GM10248 (cell line): ENCODE measurements at regions not wholly inside any gene's neighbourhood (a gene's known extent, or its start where the extent isn't known, plus 50 kb on each side); places are given as distances from the start of the nearest gene placed in this dataset.

ENCODE experiments used
- CTCF ChIA-PET: fragments of 300-600 bp; sonication (Branson Sonifier 250); formaldehyde crosslinking; extraction: SDS; loops from one replicate; lab custom pipeline; 2021; ENCODE audit warnings: antibody characterized with exemption; lab: Yijun Ruan, JAX
- POLR2A ChIA-PET: fragments of 350-650 bp; sonication (Branson Sonifier 250); formaldehyde crosslinking; extraction: SDS; loops from one replicate; lab custom pipeline; 2020; ENCODE audit warnings: antibody characterized with exemption; lab: Yijun Ruan, JAX
- DNase-seq: peaks from one replicate; pipeline ENCODE4 v3.0.0; 2012; ENCODE audit errors: extremely low spot score
- CTCF ChIP-seq: IDR thresholded peaks from 2 replicates; pipeline ENCODE4 v1.5.1; 2012; ENCODE audit warnings: mild to moderate bottlenecking, low read depth; ENCODE audit errors: extremely low read depth, missing control alignments, control extremely low read depth

DNA sequence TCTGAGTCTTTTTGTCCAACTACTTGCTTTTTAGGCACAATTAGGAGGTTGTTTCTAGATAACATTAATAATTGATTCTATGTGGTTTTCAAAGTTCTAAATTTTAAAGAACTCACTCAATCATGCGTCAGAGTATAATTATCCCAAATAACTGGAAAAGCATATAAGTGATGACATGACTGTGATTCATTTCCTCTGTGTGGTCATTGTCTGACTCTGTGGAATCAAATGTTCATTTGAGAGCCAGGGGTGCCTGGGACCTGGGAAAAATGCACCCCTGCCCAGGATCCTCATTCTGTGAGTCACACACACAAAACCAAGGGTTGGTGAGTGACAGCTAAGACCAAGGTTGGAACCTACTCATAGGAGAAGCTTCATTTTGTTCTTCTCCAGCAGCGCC lies 127.1 kb upstream of the MLIP start:
- ChIA-PET CTCF (interaction anchor here (1.0 kb wide), 1 partner anchor 13 kb away, joined by 3 read pairs; no protein-coding TSS in a partner anchor), POLR2A (no interaction called here)
- DNase-seq: no peak
- no peak for TF ChIP-seq CTCF

DNA sequence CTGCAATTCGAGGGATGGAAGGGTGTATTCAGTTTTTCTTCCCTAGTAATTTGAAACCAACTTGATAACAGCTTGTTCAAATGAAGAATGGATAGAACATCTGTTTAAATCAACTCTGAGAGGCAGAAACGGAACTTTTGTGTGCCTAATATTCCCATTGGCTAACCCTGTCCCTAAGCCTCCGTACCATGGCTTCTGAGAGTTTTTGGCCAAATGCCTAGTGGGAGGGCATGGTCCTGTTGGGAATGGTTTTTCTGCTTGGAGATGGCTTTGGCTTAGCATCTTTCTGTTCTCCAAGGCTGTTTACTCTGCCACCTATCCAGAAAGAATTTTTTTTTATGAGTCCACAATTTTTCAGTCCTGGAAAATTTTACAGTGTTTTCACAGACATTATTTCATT lies 126.7 kb upstream of the MLIP start:
- no peak for DNase-seq
- CTCF ChIA-PET: no interaction called here
- TF ChIP-seq CTCF: no peak
- POLR2A ChIA-PET: no interaction called here

GRCh38 chr6:53985366-53985765 lies 125.9 kb upstream of the MLIP start:
- no peak for DNase-seq
- ChIA-PET CTCF (interaction anchor here (1.5 to 2.8 kb wide), 4 partner anchors 11 to 1258 kb away, joined by 4 to 20 read pairs (median 9); no protein-coding TSS in a partner anchor), POLR2A (no interaction called here)
- TF ChIP-seq CTCF: no peak

GRCh38 chr6:53986165-53986720 lies 125.0 kb upstream of the MLIP start:
- peak; percentile 15 for DNase-seq
- CTCF ChIA-PET: interaction anchor here (0.7 to 2.8 kb wide), 9 partner anchors 11 to 1257 kb away, joined by 3 to 20 read pairs (median 4); no protein-coding TSS in a partner anchor
- TF ChIP-seq CTCF: peak; percentile 46
- POLR2A ChIA-PET: no interaction called here

GRCh38 chr6:53986721-53987521 lies 124.3 kb upstream of the MLIP start:
- DNase-seq: no peak
- CTCF ChIA-PET: interaction anchor here (0.7 to 2.8 kb wide), 8 partner anchors 10 to 1082 kb away, joined by 3 to 20 read pairs (median 5); no protein-coding TSS in a partner anchor

More at GRCh38 chr6:53986721-53987521, 124.3 kb upstream of the MLIP start:
- TF ChIP-seq CTCF: no peak
- POLR2A ChIA-PET: no interaction called here
